IPS DF 4.7 (cell line): ENCODE measurements at regions not wholly inside any gene's neighbourhood (a gene's known extent, or its start where the extent isn't known, plus 50 kb on each side); places are given as distances from the start of the nearest gene placed in this dataset.

Experiments
- DNase-seq: peaks from one replicate; pipeline ENCODE4 v3.0.0-alpha.2; 2013; ENCODE audit warnings: low spot score; ENCODE audit errors: extremely low read depth

DNA sequence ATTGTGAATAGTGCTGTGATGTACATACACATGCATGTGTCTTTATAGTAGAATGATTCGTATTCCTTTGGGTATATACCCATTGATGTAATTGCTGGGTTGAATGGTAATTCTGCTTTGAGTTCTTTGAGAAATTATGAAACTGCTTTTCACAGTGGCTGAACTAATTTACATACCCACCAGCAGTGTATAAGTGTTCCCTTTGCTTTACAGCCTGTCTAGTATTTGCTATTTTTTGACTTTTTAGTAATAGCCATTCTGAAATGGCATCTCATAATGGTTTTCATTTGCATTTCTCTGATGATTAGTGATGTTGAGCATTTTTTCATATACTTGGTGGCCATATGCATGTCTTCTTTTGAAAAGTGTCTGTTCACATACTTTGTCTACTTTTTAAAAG, 54.5 kb upstream of the FAM78B start:
- no peak for DNase-seq

DNA sequence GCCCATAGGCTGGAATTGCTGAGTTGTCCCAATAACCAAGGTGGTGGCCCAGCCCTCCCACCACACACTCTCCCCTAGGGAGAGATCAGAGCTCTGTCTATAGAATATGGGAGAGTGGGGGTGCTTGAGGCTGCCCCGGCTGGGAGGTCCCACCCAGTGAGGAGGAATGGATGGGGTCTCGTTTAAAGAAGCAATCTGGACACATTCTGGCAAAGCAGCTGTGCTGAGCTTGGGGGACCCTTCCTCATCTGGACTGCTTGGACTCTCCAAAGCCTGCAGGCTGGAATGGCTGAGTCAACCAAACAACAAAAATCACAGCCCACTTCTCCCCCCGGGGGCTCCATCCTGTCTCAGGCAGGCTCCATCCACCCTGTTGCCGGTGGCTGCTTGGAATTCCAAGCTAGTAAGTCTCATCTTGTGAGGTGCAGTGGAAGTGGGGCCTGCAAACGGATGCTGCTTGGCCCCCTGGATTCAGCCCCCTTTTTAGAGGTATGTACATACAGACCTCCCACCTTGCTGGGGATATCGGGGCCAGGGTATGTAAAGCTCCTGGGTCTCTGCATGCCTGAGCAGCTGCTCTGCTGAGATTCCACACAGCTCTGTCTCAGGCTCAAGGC, 67.1 kb upstream of the FAM78B start:
- no peak for DNase-seq

DNA sequence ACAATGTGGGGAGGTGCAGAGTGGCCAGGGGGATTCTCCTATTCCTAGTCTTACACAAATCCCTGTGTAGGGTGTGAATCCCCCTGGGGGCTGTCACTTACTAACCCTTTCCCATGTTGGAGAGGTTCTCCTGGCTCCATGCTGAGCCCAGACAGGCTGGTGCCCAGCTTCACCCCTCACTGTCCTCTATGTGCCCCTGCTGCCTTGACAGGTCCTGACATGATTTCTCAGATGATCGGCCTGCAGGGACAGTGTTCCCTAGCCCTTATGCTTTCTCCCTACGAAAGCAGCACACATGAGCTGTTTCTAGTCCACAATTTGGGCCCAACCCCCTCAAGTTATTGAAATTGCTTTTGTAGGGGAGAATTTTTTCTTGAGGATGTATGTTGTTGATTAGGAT, 68.9 kb upstream of the FAM78B start:
- DNase-seq: no peak

DNA sequence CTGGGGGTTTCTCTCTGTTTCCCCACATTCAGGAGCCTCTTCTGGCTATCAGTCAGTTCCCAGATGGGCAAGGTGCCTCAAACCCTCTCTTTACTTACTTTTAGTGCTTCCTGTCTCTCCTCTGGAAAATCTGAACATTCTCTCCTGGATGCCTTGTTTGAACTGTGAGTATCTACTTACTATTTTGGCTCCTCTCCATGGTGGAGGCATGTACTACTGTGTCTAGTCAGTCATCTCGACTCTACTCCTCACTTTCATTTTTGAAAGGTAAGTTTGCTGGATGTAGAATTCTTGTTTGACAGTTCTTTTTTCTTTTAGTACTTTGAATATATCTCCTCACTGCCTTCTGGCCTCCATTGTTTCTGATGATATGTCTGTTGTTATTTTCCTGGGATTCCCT, 70.9 kb upstream of the FAM78B start:
- no peak for DNase-seq

DNA sequence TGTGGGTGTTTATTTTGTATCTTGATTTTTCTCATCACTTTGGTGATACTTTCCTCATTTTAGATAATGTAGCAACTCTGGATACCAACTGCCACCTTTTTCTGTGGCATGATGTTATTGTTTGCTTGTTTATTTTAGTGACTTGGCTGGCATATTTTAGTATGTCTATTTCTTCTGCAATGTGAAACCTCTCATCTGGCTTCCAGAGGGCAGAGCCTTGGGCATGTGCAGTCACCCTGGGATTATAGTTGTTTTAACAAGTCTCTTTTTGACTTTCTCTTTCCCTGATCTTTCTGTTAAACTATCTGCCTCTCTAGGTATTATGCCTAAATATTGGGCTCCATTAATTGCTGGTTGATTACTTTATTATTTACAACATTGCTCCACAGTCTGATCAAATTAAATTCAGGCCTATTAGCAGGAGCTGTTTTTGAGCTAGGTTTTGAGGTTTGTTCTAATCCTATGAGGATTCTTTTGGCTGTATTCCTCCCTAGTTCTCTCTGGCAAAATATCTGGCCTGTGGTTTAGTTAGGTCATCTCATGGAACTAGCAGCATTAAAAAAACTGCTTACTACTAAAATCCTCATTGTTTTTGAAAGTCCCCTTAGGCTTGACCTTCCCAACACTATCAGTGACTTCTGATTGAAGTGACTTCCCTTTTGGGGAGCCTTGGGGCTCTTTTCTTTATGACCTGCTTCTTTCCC, 86.4 kb upstream of the FAM78B start:
- no peak for DNase-seq

DNA sequence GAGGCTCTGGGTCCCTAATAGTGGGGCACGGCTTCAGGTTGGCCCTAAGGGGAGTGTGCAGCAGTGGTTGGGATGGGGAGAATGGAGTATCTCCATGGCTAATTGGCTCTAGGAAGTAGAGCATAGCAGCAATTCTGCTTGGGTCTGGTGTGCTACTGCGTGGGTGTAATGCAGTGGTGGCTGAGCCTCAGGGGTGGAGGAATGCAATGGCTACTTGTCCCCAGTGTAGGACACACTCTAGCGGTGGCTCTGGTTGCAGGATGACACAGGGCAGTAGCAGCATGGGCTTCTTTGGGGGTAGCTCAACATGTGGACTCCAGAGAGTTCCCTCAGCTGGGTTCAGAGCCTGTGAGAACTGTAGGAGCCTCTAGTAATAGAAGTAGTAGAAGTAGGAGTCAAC, 91.2 kb upstream of the FAM78B start:
- no peak for DNase-seq

DNA sequence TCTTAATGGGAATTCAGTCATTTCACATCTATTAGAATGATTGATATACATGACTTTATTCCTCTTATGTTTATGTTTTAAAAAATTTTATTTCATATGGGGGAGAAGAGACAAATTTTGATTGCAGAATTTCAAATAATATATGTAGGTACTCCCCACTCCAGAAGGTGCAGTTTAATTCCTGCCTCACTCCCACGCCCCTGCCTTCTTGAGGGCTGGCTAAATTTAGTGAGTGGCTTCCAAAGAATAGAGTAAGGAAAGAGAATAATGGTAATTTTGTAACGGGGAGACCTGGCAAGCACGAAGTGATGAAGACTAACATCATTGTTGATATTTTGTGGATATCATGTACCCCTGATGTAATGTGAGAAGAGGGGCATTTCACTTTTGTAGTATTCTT, 94.7 kb upstream of the FAM78B start:
- DNase-seq: no peak

DNA sequence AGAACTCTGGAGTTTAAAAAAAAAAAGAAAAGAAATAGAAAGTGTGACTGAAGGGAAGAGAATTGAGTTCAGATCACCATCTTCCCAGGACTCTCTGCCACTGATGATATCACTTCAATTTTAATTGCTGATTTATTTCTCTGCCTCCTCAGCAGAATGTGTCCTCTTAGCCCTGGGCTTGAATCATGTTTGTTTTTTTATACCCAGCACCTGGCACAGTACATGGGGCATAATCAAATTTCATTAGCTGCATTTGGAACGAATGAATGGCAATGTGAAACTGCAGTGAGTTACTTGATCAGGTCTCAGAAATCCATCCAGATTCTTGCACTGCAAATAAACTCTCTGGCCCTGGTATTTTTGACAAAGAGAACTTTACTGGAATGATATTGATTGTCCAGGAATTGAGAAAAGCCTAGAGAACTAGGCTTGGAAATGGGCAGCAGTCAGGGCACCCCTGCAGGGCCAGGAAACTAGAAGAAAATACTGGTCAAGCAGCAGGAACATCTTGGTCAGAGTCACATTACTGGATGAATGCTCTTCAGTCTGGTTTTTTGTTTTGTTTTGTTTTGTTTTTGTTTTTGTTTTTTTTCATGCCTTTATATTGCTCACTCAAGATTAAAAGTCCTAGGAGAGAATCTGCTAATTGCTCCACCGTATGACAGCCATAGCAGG, 103.8 kb upstream of the FAM78B start:
- no peak for DNase-seq

DNA sequence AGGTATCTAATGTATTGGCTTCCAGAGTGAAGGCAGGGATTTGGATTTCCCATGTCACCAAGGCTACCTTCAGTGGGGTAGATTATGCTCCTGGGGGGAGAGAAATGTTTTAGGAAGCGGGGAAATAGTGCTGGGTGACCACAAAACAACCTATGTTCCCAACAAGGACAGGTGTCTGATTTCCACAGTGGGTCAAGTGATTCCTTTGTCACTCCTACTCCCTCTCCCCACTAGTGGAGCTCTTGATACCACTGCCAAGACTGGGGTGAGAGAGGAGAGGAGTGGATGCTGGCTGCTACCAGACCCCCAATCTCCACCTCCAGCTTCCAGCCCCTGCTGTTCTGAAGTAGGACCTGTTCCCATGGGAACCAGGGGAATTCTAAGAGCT, 104.3 kb upstream of the FAM78B start:
- DNase-seq: no peak

DNA sequence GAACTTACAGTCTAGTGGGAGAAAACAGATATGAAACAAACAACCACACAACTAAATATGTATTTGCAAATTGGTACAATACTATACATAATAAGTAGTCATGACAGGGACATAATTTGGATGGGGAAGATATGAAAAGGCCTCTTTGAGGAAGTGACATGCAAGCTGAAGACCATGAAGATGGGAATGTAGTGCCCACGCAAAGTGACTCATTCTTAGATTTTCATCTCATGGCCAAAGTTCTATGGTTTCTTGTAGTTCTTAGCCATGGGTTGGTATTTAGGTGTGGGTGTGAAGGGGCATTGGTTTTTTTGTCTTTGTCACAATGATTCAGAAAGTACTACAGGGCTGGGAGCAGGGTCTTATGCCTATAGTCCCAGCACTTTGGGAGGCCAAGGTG, 105.4 kb upstream of the FAM78B start:
- no peak for DNase-seq

DNA sequence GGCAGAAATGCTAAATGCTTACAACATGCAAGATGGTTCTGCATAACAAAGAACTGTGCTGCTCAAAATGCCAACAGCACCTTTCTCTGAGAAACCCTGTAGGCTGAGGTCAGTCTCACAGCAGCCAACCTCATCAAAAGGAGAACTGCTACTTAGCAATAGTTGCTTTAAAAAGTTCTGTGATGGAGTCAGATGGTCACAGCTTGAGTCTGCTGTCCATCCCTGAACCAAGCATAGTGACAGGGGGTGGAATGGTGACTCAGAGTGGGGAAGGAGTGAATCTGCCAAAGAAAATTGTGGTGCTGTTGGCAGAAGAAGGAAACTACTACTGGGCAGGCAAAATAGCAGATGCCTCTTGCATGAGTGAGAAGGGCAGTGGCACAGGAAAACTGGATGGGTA, 106.0 kb upstream of the FAM78B start:
- no peak for DNase-seq

DNA sequence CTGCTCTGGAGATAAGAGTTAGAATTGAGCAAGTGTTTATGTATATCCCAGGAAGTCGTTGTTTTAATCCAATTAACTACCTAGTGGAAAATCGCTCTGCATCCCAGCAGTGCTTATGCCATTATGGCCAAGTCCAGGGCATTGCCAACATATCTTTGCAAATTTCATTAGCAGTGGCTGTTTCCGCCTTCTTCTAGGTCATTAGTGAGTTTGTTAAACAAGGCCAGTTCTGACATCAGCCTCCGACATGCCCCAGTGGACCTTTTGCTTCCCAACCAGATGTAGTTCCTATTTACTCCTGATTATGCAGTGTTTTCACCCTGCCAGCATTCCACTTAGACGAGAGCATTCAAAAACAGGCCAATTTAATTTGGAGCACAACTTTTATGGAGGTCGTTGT, 106.8 kb upstream of the FAM78B start:
- no peak for DNase-seq

DNA sequence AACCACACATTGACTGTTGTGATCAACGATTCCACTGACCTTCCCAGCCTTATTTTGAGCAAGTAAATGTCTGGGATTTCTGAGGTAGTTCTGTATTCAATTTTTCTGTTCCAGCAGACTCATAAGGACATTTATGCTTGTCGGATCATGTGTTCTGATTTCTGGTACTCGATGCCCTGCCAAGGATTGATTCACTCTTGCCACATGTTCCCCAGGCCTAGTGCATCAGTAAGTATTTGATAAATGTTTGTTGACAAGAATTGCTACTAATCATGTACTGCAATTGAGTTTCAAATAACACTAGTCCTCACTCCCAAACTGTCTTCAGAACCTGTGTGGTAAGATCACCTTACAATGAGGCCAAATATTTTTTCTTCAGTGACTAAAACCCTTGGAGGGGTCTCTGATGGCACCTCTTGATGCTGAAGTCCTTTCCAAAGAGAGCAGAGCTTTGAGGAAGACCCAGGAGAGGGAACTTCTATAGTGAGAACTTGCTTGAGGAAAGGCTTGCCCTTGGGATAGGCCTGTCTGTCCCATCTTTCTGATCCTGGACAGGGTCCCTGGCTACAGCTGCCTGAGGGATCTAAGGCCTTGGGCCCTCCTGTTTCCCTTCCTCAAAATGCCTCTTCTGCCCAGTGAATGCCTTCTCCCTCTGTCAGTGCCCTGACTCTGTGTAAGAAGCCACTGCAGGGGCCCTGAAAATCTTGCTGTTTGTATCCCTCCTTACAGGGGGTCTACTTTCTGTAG, 115.8 kb upstream of the FAM78B start:
- DNase-seq: no peak

DNA sequence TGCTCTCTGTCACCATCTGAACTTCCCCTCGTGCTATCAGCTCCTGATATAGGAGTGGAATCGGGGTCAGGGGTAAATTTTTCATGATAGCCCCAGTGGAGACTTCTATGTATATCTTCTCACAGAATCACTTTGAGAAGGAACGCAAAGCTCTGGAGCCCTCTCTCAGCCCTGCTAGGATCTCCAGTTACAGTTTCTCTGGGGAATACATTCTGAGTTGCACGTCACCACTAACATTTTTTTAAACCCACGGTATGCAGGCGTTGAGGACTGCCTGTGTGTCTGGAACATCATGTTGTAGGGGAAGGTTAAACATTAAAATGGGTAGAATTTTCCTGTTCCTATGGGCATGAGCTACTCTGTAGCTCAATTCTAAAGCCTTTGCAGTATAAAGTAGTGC, 116.4 kb upstream of the FAM78B start:
- DNase-seq: no peak

DNA sequence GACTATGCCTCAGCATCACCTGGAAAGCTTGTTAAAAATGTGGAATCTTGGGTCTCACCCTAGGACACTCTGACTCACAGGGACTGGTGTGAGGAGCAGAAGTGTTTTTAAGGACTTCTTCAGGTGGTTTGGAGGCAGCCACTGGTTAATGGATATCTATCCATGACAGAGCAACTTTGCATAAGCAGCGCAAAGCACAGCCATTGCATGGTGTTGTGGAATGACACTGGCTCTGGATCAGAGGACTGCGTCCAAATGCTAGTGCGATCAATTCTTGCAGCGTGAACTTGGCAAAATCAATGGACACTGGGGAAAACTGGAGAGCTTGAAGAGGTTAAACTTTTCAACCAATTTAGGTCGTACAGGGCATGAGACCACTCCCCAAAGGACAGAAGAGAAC, 116.8 kb upstream of the FAM78B start:
- no peak for DNase-seq

DNA sequence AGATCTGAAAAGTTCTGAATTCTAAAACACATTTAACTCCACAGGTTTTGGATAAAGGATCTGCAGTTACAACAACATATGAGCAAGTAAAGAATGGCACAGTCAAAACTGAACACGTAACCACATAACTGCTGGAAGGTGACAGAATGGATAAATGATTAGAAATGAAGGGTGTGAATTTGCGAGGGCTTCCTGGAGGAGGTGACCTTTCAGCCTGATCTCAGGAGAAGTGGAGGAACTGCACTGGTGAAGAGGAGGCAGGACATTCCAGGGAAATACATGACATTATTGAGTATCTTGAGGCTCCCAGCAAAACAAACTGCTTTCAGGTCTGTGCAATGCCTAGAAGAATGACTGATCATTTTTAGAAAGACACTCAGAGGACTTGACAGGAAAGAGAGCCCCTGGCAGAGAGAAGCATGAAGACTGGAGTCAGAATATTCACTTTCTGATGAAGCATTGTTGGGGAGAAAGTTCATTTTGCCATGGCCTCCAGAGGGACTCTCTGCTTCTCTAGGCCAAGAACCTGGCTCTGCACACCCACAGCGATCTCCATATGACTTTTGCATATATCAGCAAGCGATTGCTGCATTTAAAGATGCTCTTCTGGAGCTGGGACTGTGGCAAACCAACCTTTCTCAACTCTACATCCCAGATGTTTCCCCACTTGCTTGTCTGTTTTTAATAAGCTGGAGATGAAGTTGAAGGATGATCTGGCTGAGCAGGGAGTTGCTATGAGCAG, 122.7 kb upstream of the FAM78B start:
- DNase-seq: no peak

DNA sequence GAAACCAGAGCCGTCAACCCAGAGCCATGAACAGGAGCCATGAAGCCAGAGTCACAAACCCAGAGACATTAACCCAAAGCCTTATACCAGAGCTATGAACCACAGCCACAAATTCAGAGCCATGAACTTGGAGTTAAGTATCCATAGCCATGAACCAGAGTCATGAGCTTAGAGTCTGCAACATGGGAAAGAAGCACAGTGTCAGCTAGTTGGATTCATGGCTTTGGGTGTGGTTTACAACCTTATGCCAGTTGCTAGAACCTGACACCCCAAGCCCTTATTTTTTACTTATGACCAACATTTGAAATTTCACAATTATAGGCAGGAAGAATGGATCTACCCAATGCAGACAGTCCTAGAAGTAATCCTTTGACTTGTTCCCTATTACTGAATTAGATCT, 128.9 kb upstream of the FAM78B start:
- DNase-seq: no peak

DNA sequence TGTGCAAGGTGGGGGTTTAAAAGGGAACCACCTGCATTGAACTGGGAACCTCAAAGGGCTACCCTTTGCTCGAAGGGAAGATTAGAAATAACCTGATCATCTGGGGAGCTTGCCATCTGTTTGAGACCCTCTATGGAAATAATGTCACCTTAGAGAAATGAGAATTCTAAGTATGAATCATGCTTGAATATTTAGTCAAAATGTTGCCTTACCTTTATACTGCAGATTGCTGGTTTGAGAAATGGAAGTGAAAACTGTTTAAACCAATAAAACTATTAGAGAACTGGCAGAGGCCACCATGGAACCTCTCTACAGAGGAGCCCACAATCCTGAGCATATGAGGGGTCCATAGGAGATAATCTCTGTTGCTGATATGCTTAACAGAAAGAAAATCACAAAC, 131.2 kb upstream of the FAM78B start:
- DNase-seq: no peak

DNA sequence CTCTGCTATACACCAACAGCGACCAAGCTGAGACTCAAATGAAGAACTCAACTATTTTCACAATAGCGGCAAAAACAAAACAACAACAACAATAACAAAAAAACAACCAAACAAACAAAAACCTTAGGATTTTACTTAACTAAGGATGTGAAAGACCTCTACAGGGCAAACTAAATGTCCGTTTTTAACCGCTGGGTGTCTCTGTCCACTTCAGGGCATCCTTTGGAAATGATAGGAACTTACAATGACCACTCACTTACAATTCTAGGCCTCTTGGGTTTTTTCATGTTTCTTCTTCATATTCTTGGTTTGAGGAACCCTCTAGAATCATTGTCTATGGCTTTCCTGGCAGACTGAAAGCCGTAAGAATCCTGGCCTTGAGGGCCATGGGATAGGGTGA, 134.0 kb upstream of the FAM78B start:
- DNase-seq: no peak

DNA sequence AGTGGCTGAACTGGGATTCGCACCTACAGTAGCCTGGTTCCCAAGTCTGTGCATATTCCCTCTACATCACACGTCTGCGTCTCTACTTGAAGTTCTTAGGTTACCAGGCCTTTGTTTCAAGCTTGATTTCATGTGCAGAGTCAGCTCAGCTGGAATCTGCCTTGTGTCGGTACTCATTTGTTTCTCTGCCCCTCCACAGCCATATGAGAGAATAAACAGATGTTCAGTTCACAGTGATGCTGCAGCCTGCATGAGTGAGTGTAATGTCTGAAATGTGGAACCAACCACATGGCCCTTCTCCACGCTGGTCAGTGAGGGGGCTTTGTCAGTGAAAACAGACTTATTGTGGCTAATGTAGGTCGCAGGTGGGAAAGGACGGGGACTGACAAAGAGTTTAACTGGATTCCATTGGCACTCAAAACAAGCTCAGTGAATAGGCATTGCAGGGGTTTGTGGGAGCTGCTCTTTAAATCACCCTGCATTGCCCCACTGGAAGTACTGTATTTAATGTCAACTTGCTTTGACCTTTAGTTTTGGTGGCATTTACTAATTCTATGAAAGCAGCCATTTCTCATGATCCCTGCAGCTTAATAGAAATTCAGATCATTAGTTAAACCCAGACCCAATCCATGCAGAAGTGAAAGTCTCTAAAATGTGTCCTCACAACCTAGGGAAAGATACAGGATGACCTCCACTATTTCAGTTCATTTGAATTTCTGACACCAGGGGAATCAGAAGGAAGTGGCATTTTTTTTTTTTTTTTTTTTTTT, 136.4 kb upstream of the FAM78B start:
- DNase-seq: no peak

DNA sequence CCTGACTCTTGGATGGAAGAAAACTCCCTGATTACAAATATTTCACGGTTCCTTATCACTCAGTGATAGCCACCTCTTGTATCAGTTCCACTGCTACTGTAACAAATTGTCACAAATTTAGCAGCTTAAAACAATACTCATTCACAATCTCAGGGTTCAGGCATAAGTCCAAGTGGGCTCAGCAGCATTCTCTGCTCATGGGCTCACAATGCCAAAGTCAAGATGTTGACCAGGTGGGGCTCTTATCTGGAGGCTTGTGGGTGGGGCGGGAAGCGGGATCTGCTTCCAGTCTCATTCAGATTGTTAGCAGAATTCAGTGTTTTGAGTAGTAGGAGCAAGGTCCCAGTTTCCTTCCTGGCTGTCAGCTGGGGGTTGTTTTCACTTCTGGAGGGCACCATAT, 137.3 kb upstream of the FAM78B start:
- DNase-seq: no peak
